Chondrocyte (in vitro differentiated cells): ENCODE measurements at regions not wholly inside any gene's neighbourhood (a gene's known extent, or its start where the extent isn't known, plus 50 kb on each side); places are given as distances from the start of the nearest gene placed in this dataset.

Experiments used
- DNase-seq: peaks from one replicate; pipeline ENCODE4 v3.0.0; 2021; ENCODE audit warnings: mixed read lengths, low spot score
- H3K27ac Mint-ChIP-seq: one replicate; pipeline ENCODE4 v1.8.0; 2021; ENCODE audit warnings: mild to moderate bottlenecking, moderate library complexity, mixed read lengths; ENCODE audit not compliant: unreplicated experiment
- H3K27me3 Mint-ChIP-seq: 2 replicates; pipeline ENCODE4 v1.8.0; 2021; ENCODE audit warnings: low read depth, mixed read lengths
- H3K36me3 Mint-ChIP-seq: 2 replicates; pipeline ENCODE4 v1.8.0; 2021; ENCODE audit warnings: low read depth, mixed read lengths
- H3K4me1 Mint-ChIP-seq: 2 replicates; pipeline ENCODE4 v1.8.0; 2021; ENCODE audit warnings: low read depth, mild to moderate bottlenecking, mixed read lengths
- H3K4me3 Mint-ChIP-seq: one replicate; pipeline ENCODE4 v1.8.0; 2021; ENCODE audit warnings: mild to moderate bottlenecking, moderate library complexity, mixed read lengths; ENCODE audit not compliant: unreplicated experiment
- H3K9me3 Mint-ChIP-seq: 2 replicates; pipeline ENCODE4 v1.8.0; 2021; ENCODE audit warnings: low read depth, mixed read lengths
- TF ChIP-seq, protein P1 (sequence below): fragments of 200-600 bp; sonication (generic); IDR thresholded peaks from 2 replicates; pipeline ENCODE4 v1.5.0; 2021; ENCODE audit warnings: antibody characterized with exemption, mild to moderate bottlenecking, moderate library complexity

DNA sequence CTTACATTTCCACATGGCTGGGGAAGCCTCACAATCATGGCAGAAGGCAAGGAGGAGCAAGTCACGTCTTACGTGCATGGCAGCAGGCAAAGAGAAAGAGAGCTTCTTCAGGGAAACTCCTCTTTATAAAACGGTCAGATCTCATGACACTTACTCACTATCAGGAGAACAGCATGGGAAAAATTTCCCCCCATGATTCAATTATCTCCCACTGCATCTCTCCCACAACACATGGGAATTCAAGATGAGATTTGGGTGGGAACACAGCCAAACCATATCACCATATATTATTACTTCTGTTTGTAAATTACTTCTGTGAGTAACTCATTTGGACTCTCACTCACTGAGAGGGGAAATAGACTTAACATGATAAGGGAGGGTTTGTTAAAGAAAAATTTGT lies 1496.8 kb upstream of the TMEM132C start:
- no peak for DNase-seq
- Mint-ChIP-seq H3K9me3 (peaks cover 49% of the 10 kb centered on the region), H3K4me1 (no peaks in the 10 kb centered on the region), H3K4me3 (no peak overlapping the region), H3K27ac (no peak overlapping the region), H3K36me3 (no peaks in the 10 kb centered on the region), H3K27me3 (no peaks in the 10 kb centered on the region)
- TF ChIP-seq, protein P1, sequence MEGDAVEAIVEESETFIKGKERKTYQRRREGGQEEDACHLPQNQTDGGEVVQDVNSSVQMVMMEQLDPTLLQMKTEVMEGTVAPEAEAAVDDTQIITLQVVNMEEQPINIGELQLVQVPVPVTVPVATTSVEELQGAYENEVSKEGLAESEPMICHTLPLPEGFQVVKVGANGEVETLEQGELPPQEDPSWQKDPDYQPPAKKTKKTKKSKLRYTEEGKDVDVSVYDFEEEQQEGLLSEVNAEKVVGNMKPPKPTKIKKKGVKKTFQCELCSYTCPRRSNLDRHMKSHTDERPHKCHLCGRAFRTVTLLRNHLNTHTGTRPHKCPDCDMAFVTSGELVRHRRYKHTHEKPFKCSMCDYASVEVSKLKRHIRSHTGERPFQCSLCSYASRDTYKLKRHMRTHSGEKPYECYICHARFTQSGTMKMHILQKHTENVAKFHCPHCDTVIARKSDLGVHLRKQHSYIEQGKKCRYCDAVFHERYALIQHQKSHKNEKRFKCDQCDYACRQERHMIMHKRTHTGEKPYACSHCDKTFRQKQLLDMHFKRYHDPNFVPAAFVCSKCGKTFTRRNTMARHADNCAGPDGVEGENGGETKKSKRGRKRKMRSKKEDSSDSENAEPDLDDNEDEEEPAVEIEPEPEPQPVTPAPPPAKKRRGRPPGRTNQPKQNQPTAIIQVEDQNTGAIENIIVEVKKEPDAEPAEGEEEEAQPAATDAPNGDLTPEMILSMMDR: no peak

DNA sequence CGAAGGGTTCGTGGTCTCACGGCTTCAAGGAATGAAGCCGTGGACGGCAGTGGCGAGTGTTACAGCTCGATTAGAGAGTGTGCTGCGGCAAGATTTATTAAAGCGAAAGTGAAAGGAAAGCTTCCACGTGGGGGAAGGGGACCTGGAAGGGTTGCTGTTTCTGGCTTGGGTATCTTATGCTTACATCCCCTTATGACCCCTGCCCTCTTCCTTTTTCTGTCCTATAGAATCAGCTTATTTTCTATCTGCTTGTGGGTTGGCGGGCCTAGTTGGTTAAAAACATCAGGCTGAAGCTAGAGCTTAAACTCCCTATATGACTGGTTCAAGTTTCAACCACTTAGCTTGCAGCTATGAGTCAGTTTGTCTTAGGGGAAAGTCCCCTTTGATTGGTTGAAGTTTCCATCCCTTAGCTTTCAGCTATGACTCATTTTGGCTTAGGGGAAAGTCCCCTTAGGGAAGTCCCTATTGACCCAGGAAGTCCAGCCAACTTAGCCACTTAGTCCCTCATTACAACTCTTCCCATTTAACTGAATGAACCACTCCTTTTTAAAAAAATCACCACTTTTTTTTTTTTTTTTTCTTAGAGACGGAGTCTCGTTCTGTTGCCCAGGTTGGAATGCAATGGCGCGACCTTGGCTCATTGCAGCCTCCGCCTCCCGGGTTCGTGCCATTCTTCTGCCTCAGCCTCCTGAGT lies 1494.7 kb upstream of the TMEM132C start:
- Mint-ChIP-seq H3K27ac (no peak overlapping the region), H3K27me3 (no peaks in the 10 kb centered on the region), H3K9me3 (peaks cover 35% of the 10 kb centered on the region), H3K4me1 (no peaks in the 10 kb centered on the region), H3K36me3 (no peaks in the 10 kb centered on the region), H3K4me3 (no peak overlapping the region)
- TF ChIP-seq, protein P1: no peak
- no peak for DNase-seq

DNA sequence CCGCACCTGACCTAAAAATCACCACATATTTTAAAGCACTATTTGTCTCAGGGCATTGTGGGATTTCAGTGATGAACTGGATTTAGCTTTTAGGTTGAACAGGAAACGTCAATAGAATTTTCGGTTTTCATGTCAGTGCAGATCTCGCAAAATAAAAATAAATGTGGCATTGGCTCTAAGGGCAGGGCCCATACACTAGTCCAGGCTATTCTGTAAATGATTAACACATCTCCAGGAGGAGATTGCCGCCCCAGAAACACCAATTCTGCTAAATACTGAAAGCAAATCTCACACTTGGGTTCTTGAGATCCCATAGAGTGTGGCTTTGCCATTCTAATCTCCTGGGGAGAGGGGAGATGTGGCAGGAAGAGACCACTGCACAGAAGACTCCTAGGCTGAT lies 1494.0 kb upstream of the TMEM132C start:
- Mint-ChIP-seq H3K9me3 (peaks cover 37% of the 10 kb centered on the region), H3K27me3 (no peaks in the 10 kb centered on the region), H3K4me3 (no peak overlapping the region), H3K36me3 (no peaks in the 10 kb centered on the region), H3K27ac (no peak overlapping the region), H3K4me1 (no peaks in the 10 kb centered on the region)
- TF ChIP-seq, protein P1: no peak
- no peak for DNase-seq

DNA sequence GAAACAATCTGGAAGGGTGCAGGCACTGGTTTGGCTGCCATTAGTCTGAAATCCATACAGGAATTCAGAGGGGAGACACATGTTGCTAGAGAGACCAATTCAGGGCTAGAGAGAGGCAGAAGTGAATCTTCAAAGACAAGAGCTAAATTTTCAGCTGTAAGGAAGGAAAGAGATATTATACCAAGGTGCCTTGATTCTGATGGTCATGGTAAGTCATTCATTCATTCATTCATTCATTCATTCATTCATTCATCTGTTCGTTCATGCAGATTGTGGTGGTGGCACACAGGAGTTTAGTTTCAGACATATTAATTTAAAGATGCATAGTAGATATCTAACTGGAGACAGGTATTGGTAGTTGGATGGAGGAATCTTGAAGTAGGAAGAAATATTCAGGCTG lies 1493.5 kb upstream of the TMEM132C start:
- no peak for DNase-seq
- Mint-ChIP-seq H3K27me3 (no peaks in the 10 kb centered on the region), H3K27ac (no peak overlapping the region), H3K36me3 (no peaks in the 10 kb centered on the region), H3K4me1 (no peaks in the 10 kb centered on the region), H3K4me3 (no peak overlapping the region), H3K9me3 (peaks cover 35% of the 10 kb centered on the region)
- TF ChIP-seq, protein P1: no peak

DNA sequence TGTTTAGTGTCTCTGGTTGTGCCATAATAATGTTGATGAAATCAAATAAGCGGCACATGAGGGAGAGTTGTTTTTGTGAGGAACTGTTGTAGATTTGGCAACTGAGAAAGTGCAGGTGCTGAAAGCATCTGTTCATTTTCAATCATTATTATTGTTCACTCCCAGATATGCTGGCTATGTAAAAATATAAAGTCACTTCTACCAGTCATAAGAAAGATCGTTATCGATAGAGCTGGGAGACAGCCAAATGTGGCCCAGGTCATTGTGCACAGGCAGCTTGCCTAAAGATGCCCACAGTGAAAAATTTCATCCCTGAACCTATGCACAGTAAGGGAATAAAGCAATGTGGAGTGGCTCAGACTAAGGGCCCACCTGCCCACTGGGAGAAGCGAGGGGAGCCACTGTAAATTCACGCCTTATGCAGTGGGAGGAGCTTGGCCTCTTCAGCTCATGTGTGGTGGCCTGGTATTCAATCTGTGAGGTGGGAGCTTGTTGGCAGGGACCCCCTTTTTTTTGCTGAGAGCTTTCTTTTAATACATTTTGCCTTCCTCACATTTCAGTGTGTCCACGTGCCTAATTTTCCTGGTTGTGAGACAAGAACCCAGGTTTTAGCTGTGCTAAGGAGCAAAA lies 1490.8 kb upstream of the TMEM132C start:
- H3K9me3 Mint-ChIP-seq: peaks cover 28% of the 10 kb centered on the region
- no peak for DNase-seq
- H3K36me3 Mint-ChIP-seq: no peaks in the 10 kb centered on the region

More for the DNA sequence above, 1490.8 kb upstream of the TMEM132C start:
- TF ChIP-seq, protein P1: no peak
- Mint-ChIP-seq H3K27ac (no peak overlapping the region), H3K4me1 (no peaks in the 10 kb centered on the region), H3K4me3 (no peak overlapping the region), H3K27me3 (no peaks in the 10 kb centered on the region)
